ENCODE measurements at regions not wholly inside any gene's neighbourhood (a gene's known extent, or its start where the extent isn't known, plus 50 kb on each side); places are given as distances from the start of the nearest gene placed in this dataset.

DNA sequence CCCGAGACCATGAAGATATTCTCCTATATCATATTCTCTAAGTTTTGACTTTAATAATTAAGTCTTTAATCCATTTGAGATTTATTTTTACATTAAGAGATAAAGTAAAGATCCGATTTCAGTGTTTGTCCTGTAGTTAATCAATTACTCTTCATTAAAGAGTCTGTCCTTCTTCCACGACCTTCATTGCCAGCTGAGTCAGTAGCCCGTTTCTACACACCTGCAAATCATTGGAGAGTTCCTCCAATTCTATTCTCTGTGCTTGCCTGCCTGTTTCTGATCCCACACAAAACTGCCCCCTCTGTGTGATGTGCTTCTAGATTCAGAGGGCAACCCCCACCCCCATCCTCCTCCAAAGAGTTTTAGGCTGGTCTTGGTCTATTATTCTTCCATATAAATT lies 119.2 kb downstream of the KCNF1 start:
- WGBS, 2 donors: 55 to 67% methylated on average over 4 of the region's 4 CpGs
- no peak overlapping the region for H3K4me3 ChIP-seq
- no peak for TF ChIP-seq CTCF (IDR thresholded peaks at IDR 0.05)
- TF ChIP-seq POLR2A (IDR thresholded peaks at IDR 0.05): no peak
- H3K9me3 ChIP-seq: no peaks in the 10 kb centered on the region
- H3K27ac ChIP-seq: no peak overlapping the region
- no peaks in the 10 kb centered on the region for H3K36me3 ChIP-seq
- H3K4me1 ChIP-seq: no peaks in the 10 kb centered on the region
- intact Hi-C loops (cut with DNase I): no loop called here
- H3K27me3 ChIP-seq: no peaks in the 10 kb centered on the region
- no peak for DNase-seq

- no peaks in the 10 kb centered on the region for H3K9me3 ChIP-seq
- DNase-seq: no peak
- WGBS, 2 donors: 37 to 45% methylated on average over 1 of the region's 1 CpG
- intact Hi-C loops (cut with DNase I): no loop called here
- no peak overlapping the region for H3K4me3 ChIP-seq
- H3K27me3 ChIP-seq: no peaks in the 10 kb centered on the region
- no peaks in the 10 kb centered on the region for H3K4me1 ChIP-seq
- H3K36me3 ChIP-seq: no peaks in the 10 kb centered on the region
- no peak overlapping the region for H3K27ac ChIP-seq
- TF ChIP-seq CTCF (IDR thresholded peaks at IDR 0.05) (no peak), POLR2A (IDR thresholded peaks at IDR 0.05) (no peak)
These were observed 120.1 kb downstream of the KCNF1 start for GRCh38 chr2:11031876-11032275.

- Histone ChIP-seq H3K4me3 (no peak overlapping the region), H3K4me1 (no peaks in the 10 kb centered on the region), H3K36me3 (no peaks in the 10 kb centered on the region), H3K27me3 (no peaks in the 10 kb centered on the region), H3K9me3 (no peaks in the 10 kb centered on the region), H3K27ac (no peak overlapping the region)
- WGBS, 2 donors: 51 to 58% methylated on average over 2 of the region's 2 CpGs
- TF ChIP-seq POLR2A (IDR thresholded peaks at IDR 0.05) (no peak), CTCF (IDR thresholded peaks at IDR 0.05) (no peak)
- no peak for DNase-seq
- intact Hi-C loops (cut with DNase I): no loop called here
These were observed 120.7 kb downstream of the KCNF1 start for GRCh38 chr2:11032396-11032795.

GRCh38 chr2:11033114-11033513 lies 121.4 kb downstream of the KCNF1 start:
- Histone ChIP-seq H3K4me1 (no peaks in the 10 kb centered on the region), H3K27ac (no peak overlapping the region), H3K4me3 (no peak overlapping the region), H3K9me3 (peaks cover 0 to 3% (median 0%) of the 10 kb centered on the region in 3 donors), H3K36me3 (no peaks in the 10 kb centered on the region), H3K27me3 (no peaks in the 10 kb centered on the region)
- TF ChIP-seq POLR2A (IDR thresholded peaks at IDR 0.05) (no peak), CTCF (IDR thresholded peaks at IDR 0.05) (no peak)
- no peak for DNase-seq
- 100% methylated on average over 1 of the region's 1 CpG for WGBS, 2 donors
- intact Hi-C loops (cut with DNase I): no loop called here

DNA sequence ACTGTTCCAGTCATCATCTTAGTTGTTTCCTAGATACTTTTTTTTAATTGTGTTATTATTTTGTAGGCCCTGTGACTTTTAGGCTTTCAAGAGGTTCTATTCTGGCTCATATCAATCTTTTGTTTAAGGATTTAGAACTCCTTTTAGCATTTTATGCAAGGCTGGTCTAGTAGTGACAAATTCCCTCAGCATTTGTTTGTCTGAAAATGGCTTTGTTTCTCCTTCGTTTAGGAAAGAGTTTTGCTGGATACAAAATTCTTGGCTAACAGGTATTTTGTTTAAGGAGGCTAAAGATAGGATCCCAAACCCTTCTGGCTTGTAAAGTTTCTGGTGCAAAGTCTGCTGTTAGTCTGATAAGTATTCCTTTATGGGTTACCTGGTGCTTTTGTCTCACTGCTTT lies 116.6 kb upstream of the SLC66A3 start:
- 50 to 53% methylated on average over 1 of the region's 1 CpG for WGBS, 2 donors
- intact Hi-C loops (cut with DNase I): no loop called here
- Histone ChIP-seq H3K27ac (no peak overlapping the region), H3K4me1 (no peaks in the 10 kb centered on the region), H3K4me3 (no peak overlapping the region), H3K36me3 (no peaks in the 10 kb centered on the region), H3K27me3 (peaks cover 0 to 17% (median 0%) of the 10 kb centered on the region in 4 donors), H3K9me3 (peaks cover 0 to 24% (median 2%) of the 10 kb centered on the region in 3 donors)
- DNase-seq: no peak
- TF ChIP-seq CTCF (IDR thresholded peaks at IDR 0.05): no peak
- TF ChIP-seq POLR2A (IDR thresholded peaks at IDR 0.05): no peak
